Pancreas (tissue), 10 donors: ENCODE measurements at regions not wholly inside any gene's neighbourhood (a gene's known extent, or its start where the extent isn't known, plus 50 kb on each side); places are given as distances from the start of the nearest gene placed in this dataset.

Experiments
- ATAC-seq, 4 donors: fragments of 200-7000 bp; cut with Tn5 transposase; one replicate each; pipeline versions ENCODE4 v1.8.0 to v1.9.1; 2020; ENCODE audit warnings: mild to moderate bottlenecking in 4 of 4, moderate library complexity in 4 of 4
- DNase-seq, 6 donors: peaks; one replicate each; pipeline ENCODE4 v3.0.0-alpha.2; 2020
- FAIRE-seq: peaks from 2 replicates; lab custom pipeline; 2012; peaks lifted over from hg19 to GRCh38; lab: Jason Lieb, UNC
- H3K27ac ChIP-seq, 4 donors: fragments of 200-600 bp; sonication (generic); 1 replicate in 3 of 4; 2 replicates in 1 of 4; pipeline versions ENCODE4 v1.5.0 to v1.8.0; 2020
- H3K27me3 ChIP-seq, 4 donors: fragments of 200-600 bp; one replicate each; pipeline ENCODE4 v1.8.0; 2021
- H3K36me3 ChIP-seq, 3 donors: fragments of 200-600 bp; sonication (generic) in 1 of 3; one replicate each; pipeline versions ENCODE4 v1.5.0 to v1.8.0; 2020 to 2021
- H3K4me1 ChIP-seq, 3 donors: fragments of 200-600 bp; one replicate each; pipeline ENCODE4 v1.8.0; 2021
- H3K4me3 ChIP-seq, 4 donors: fragments of 200-600 bp; sonication (generic) in 2 of 4; one replicate each; pipeline versions ENCODE4 v1.5.0 to v1.8.0; 2020 to 2021
- H3K9me3 ChIP-seq, 4 donors: fragments of 200-600 bp; one replicate each; pipeline ENCODE4 v1.8.0; 2021
- WGBS, 2 donors: extraction: QIAGEN DNeasy Blood & Tissue Kit; methylation state at CpG; one replicate each; pipeline ENCODE4 v1.1.7; 2013; 5-methylcytosine and 5-hydroxymethylcytosine counted together
- intact Hi-C, 3 donors: fragments of 100-400 bp; cut with DNase I; formaldehyde crosslinking; loops; one replicate each; pipeline versions ENCODE4 v1.11.1 to v1.14.2; 2022
- TF ChIP-seq, protein P1 (sequence below), 4 donors: fragments of 200-600 bp; sonication (generic) in 3 of 4; IDR thresholded peaks; one replicate each; pipeline versions ENCODE4 v1.5.0 to v1.8.0; 2021; ENCODE audit warnings: antibody characterized with exemption in 4 of 4
- donor health status: healthy with polysubstance abuse.
- donor health status: DM: no; HTN: no; CAD: no; lungs with moderate emphysema.
- donor health status: DM: no; HTN: no; CAD: no.
- donor health status: control.
- donor health status: control.
- donor health status: Bipolar disorder and iron deficiency.
- donor health status: DM: yes; HTN: yes; CAD: no.
- donor health status: DM: no; HTN: no; CAD: no.
- donor health status: DM: no; HTN: no; CAD: no.
- donor health status: DM: yes; HTN: yes; CAD: no.

DNA sequence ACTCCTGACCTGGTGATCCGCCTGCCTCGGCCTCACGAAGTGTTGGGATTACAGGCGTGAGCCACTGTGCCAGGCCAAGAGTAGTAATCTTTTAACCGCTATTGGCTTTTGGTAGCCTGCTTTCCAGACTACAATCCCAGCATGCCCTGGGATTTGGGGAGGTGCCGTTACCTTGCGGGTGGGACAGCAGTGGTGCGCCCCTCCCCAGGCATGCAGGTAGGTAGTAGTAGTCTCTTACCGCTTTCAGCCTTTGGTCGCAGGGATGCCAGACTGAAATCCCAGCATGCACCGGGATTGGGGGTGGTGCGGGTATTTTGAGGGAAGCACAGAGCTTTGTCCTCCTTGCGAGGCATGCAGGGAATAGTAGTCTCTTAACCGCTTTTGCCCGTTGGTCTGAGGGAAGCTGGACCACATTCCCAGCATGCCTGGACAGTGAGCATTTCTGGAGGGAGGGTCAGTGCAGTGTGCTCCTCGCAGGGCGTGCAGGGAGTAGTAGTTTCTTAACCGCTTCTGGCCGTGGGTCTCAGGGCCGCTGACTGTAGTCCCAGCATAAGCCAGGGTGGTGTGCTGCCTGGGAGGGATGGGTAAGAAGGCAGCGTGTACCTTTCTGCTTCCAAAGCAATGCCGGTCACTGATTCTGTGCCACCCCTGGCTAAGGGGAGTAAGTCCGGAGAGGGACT, 1686.8 kb downstream of the TP53TG3F start:
- intact Hi-C loops = no loop called here
- H3K9me3 ChIP-seq = no peaks in the 10 kb centered on the region

GRCh38 chr16:35146723-35147458, 1687.5 kb downstream of the TP53TG3F start:
- WGBS, 2 donors = 64 to 80% methylated on average over 14 of the region's 14 CpGs
- no peaks in the 10 kb centered on the region for H3K9me3 ChIP-seq
- DNase-seq (peak in 2 of 6 donors; percentile 3 to 35), FAIRE-seq (no peak), ATAC-seq (no peak)
- H3K36me3 ChIP-seq = no peaks in the 10 kb centered on the region
- TF ChIP-seq, protein P1, sequence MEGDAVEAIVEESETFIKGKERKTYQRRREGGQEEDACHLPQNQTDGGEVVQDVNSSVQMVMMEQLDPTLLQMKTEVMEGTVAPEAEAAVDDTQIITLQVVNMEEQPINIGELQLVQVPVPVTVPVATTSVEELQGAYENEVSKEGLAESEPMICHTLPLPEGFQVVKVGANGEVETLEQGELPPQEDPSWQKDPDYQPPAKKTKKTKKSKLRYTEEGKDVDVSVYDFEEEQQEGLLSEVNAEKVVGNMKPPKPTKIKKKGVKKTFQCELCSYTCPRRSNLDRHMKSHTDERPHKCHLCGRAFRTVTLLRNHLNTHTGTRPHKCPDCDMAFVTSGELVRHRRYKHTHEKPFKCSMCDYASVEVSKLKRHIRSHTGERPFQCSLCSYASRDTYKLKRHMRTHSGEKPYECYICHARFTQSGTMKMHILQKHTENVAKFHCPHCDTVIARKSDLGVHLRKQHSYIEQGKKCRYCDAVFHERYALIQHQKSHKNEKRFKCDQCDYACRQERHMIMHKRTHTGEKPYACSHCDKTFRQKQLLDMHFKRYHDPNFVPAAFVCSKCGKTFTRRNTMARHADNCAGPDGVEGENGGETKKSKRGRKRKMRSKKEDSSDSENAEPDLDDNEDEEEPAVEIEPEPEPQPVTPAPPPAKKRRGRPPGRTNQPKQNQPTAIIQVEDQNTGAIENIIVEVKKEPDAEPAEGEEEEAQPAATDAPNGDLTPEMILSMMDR (IDR thresholded peaks at IDR 0.05) = no peak
- H3K4me1 ChIP-seq = no peaks in the 10 kb centered on the region
- H3K27ac ChIP-seq = no peak overlapping the region
- H3K4me3 ChIP-seq = no peak overlapping the region
- intact Hi-C loops = no loop called here
- H3K27me3 ChIP-seq = no peaks in the 10 kb centered on the region

More for the DNA sequence above, 1686.8 kb downstream of the TP53TG3F start:
- Histone ChIP-seq H3K27ac (no peak overlapping the region), H3K36me3 (no peaks in the 10 kb centered on the region), H3K4me3 (no peak overlapping the region), H3K4me1 (no peaks in the 10 kb centered on the region), H3K27me3 (no peaks in the 10 kb centered on the region)
- ATAC-seq (no peak), FAIRE-seq (no peak), DNase-seq (peak in 1 of 6 donors; percentile 2)
- WGBS, 2 donors = 74 to 77% methylated on average over 23 of the region's 23 CpGs
- TF ChIP-seq, protein P1 (IDR thresholded peaks at IDR 0.05) = no peak

DNA sequence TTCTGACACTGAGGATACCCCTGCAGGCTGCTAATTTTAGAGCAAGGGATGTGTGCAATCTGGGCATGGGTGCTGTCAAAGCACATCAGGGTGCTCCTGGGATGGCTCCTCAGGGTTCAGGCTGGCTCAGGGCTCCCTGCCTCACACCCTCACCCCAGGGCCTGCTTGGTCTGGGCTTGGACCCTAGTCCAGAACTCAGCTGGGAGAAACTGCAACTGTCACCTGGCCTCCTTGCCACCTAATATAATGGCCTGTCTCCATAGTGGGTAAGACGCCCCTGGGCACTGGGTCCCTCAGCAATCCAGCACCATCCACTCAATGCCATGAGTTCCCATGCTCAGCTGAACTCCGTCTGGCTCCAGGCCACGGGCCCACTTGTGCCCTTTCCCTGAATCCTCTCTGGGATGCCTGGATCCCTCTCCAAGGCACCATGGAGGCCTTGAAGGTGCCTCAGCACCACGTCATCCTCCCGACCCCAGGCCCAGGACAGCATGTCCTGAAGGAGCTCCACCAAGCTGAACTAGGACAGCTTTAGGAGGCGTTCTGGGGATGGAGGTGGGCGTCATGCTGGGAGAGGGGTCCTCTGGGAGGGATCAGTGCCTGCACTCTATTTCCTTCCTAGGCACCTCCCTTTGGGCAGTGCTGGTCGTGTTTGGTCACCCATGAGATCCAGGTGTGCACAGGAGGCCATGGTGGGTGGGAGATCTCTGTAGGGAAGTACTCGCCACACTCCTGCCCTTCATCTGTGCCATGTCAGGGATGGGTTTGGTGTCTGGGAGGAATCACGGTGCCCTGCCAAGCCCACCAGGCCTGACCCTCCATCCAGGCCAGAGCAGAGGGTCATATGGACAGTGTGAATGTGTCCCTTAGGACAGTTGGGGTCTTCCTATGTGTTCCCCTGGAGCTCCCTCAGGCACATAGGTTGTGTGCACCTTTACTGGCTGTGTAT, 1688.4 kb downstream of the TP53TG3F start:
- H3K36me3 ChIP-seq = no peaks in the 10 kb centered on the region
- no peak overlapping the region for H3K4me3 ChIP-seq
- intact Hi-C loops = no loop called here
- H3K27me3 ChIP-seq = no peaks in the 10 kb centered on the region
- H3K9me3 ChIP-seq = no peaks in the 10 kb centered on the region
- TF ChIP-seq, protein P1 (IDR thresholded peaks at IDR 0.05) = no peak
- FAIRE-seq = no peak
- H3K4me1 ChIP-seq = no peaks in the 10 kb centered on the region
- ATAC-seq = no peak
- WGBS, 2 donors = 34 to 43% methylated on average over 10 of the region's 10 CpGs
- H3K27ac ChIP-seq = no peak overlapping the region
- peak in 1 of 6 donors; percentile 1 for DNase-seq

- WGBS, 2 donors = 20 to 34% methylated on average over 3 of the region's 3 CpGs
- DNase-seq = no peak
- Histone ChIP-seq H3K36me3 (no peaks in the 10 kb centered on the region), H3K4me3 (no peak overlapping the region), H3K27ac (no peak overlapping the region), H3K9me3 (no peaks in the 10 kb centered on the region), H3K4me1 (no peaks in the 10 kb centered on the region), H3K27me3 (no peaks in the 10 kb centered on the region)
- TF ChIP-seq, protein P1 (IDR thresholded peaks at IDR 0.05) = no peak
- intact Hi-C loops = no loop called here
- FAIRE-seq = no peak
- no peak for ATAC-seq
These were observed 1689.3 kb downstream of the TP53TG3F start for GRCh38 chr16:35148748-35149147.
